CD4-positive, alpha-beta T cell treated with Interleukin-1 beta for 1 hour (primary cell): ENCODE measurements at regions not wholly inside any gene's neighbourhood (a gene's known extent, or its start where the extent isn't known, plus 50 kb on each side); places are given as distances from the start of the nearest gene placed in this dataset.

Experiments used
- DNase-seq, 2 donors: peaks; one replicate each; pipeline ENCODE4 v3.0.0-alpha.2; 2020 to 2022

- no peak for DNase-seq
These were observed 95.8 kb upstream of the LDB2 start for GRCh38 chr4:16993956-16994840.

GRCh38 chr4:16992566-16993225 is 94.3 kb upstream of the LDB2 start:
- no peak for DNase-seq

GRCh38 chr4:16991450-16991849 is 93.0 kb upstream of the LDB2 start:
- no peak for DNase-seq

GRCh38 chr4:16989371-16989770 is 90.9 kb upstream of the LDB2 start:
- no peak for DNase-seq

- DNase-seq = no peak
These were observed 90.4 kb upstream of the LDB2 start for GRCh38 chr4:16988814-16989213.

- no peak for DNase-seq
These were observed 78.6 kb upstream of the LDB2 start for GRCh38 chr4:16977081-16977480.

- no peak for DNase-seq
These were observed 71.3 kb upstream of the LDB2 start for GRCh38 chr4:16969696-16970135.

GRCh38 chr4:16967722-16968121 is 69.3 kb upstream of the LDB2 start:
- DNase-seq = no peak

GRCh38 chr4:16959305-16959704 is 60.9 kb upstream of the LDB2 start:
- DNase-seq = no peak

- no peak for DNase-seq
These were observed 54.6 kb upstream of the LDB2 start for GRCh38 chr4:16952896-16953630.

- DNase-seq = no peak
These were observed 54.0 kb upstream of the LDB2 start for GRCh38 chr4:16952462-16952871.
